ENCODE measurements at regions not wholly inside any gene's neighbourhood (a gene's known extent, or its start where the extent isn't known, plus 50 kb on each side); places are given as distances from the start of the nearest gene placed in this dataset.

DNA sequence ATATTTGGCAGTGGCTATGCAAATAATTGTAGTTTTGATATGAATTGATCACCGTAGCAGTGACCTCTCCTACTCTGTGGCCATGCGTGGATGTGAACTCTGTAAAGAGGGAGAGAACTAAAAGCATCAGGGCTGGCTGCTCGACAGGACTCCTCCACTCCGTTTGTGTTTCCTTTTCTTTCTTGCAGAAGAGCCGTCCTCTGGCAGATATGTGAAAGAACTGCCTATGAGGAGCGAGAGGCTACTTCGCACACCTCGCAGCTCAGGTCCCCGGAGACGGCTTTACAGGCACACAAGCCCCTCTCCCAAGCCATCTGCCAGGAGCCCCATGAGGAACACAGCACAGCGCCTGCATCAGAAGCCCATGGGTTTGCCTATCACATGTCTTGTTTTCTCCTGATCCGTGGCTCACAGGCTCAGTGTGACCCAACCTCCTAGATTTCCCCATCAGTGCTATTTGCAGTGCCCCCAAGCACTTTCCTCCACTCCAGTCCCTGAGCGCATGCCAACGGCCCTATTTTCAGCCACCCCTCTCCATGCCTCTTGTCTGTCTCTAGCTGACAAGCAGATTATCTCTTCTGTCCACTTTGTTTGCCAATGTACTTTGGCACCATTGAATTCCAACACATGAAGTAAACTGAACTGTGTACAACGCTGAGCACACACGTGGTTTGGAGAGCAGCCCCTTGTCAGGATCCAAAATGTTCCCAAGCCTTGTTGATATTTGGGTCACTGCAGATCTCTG is 164.3 kb upstream of the AKR1E2 start:
- no peak for DNase-seq

DNA sequence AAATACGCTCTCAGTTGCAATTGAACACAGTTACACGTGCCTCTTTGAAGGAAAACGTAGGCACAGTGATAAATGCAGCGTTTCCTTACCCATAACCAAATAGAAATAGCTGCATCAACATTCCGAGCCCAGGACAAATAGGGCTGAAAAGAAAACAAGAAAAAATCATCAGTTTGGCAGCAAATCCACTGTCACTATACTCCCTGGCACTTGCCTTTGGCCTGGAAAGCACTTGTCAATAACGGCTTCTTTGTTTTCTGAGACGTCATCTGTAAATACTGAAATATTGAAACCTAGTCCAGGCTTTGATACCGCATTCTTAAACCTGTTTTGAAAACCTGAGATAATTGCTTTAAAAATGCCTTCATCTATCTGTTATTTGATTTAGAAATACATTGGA is 167.2 kb upstream of the AKR1E2 start:
- no peak for DNase-seq

DNA sequence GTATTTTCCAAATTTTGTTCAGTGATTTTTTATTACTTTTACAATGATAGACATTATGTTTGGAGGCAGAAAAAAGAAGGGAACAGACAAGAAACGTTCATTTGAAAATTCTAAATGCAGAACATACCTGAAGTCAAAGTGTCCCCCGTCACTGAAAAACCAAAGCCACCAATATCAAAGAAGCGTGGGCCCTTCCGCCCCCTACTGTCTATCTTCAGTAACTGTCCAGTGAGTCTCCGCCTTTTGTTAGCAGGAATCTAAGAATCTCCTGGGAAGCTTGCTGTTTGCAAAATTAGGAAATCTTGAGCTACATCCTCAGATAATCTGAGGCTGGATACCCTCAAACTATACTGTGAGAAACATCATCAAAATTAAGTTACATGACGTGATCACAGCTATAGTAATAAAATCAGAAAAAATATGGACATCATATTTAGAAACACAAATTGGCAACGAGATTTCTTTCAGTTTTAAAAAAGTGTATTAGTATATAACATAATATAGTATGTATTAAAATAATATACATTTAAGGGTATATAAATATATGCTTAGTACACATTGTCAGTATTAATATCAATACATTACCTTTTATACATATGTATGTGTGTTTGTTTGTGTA is 169.3 kb upstream of the AKR1E2 start:
- peak; percentile 71 for DNase-seq

GRCh38 chr10:4655879-4656278 is 170.1 kb upstream of the AKR1E2 start:
- no peak for DNase-seq

- no peak for DNase-seq
Observed at GRCh38 chr10:4655406-4655805, 170.6 kb upstream of the AKR1E2 start.

DNA sequence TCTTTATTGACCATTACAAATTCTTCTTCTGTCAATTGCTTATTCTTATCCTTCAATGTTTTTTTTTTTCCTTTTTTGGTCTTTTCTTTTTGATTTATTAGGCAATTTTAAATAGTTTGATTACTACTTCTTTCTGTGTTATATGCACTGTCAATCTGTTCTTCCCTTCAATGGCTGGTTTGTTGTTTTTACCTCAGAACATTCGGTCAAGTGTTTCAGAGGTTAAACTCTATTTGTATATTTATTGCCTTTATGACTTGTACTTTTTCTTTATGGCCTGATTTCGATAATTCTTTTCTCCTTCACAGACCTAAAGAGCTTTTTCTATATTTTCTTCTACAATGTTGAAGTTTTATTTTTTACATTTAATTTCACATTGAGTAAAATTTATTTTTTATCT is 171.5 kb upstream of the AKR1E2 start:
- no peak for DNase-seq

- no peak for DNase-seq
Observed at GRCh38 chr10:4653160-4653559, 172.8 kb upstream of the AKR1E2 start.

- no peak for DNase-seq
Observed at GRCh38 chr10:4652111-4653010, 173.6 kb upstream of the AKR1E2 start.

- DNase-seq: no peak
Observed at GRCh38 chr10:4651404-4652037, 174.5 kb upstream of the AKR1E2 start.

DNA sequence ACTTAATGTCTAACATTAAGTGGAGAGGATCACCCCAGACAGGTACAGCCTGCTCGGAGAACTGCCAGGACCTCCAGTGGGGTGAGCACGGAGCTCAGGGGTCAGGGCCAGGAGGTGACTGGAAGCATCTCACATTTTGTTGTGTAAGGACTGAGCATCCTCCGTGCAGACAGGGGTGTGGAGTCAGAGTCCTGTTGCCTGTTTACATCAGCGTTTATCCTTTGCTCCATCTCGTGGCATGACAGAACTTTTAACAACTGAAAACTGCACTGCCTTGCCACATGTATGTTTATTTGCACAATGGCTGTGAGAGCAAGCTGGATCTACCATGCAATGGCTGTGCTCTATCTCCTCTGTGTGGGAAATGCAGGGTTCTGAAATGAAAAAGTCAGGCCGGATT is 175.4 kb upstream of the AKR1E2 start:
- DNase-seq: peak; percentile 58

DNA sequence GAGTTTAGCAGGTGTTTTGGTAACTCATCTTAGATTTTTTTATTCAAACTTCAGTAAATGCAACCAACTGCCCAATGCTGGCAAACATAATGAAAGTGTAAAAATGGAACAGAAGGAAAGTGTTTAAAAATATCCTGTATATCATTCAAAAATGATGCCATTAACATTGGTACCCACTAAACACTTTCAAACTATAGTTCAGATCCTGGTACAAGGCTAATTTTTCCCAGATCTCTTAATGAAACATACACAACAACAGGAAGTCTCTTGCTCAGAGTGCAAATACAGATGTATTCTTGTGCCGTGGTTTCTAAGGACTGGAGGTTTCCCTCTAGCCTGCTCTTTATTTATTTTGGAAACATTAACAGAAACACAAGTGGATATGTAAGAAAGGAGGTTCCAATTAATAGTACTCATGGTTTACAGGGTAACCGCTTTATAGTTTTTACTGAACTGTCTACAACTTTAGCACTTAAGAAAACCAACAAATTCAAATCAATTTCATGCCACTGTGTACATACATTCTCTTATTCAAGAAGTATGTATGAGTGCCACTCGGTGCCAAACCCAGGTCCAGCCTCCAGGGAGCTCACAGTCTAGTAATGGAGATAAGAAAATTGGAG is 176.0 kb upstream of the AKR1E2 start:
- DNase-seq: peak; percentile 34

GRCh38 chr10:4649471-4649870 is 176.5 kb upstream of the AKR1E2 start:
- no peak for DNase-seq

- no peak for DNase-seq
Observed at GRCh38 chr10:4648999-4649398, 177.0 kb upstream of the AKR1E2 start.

DNA sequence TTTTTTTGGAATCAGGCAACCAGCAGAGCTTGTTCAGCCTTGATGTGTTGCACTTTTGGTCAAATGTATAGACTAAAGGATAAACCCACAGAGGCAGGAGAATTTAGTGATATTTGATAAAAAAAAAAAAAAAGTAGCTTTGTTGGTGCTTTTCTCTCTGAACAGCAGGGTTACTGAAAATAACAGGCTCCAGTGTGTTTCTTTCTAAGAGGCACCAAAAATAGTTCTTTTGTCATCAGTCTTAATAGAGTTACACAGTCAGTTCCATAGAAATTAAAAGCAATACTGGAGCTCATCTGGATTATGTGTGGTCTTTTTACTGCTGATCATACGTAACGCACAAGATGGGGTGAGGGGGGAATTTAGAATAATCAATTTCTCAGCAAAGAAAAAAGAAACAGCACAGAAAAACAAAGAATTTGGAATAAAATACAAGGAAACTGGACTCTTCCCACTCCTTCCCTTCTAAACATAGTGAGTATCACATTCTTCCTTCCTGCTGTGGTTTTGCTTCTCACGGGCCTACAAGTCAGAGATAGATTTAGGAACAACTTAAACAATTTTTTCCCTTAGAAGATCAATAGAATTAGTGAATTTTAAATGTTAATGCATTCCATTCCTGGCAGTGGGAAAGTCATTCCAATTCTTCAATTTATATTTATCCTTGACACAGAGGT is 178.8 kb upstream of the AKR1E2 start:
- DNase-seq: no peak

GRCh38 chr10:4646547-4646946 is 179.5 kb upstream of the AKR1E2 start:
- DNase-seq: peak; percentile 37

- no peak for DNase-seq
Observed at GRCh38 chr10:4645836-4646235, 180.2 kb upstream of the AKR1E2 start.

DNA sequence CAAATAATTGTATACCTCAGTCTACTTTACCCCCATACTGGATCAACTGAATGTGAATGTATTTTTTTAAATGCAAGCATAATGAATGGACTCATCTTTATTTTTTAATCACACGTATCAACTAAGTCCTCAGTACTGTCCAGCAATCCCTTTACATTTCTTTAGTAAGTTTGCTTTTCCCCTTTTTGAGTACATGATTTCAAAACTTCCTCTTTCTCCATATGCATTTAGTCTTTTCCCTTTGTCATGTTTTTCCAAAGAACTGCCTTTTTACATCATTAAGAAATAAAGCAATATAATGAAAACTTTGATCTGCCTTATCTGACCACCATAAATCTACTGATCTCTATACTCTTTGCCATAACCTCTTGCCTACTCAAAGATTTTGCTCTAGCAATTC is 182.5 kb upstream of the AKR1E2 start:
- DNase-seq: no peak

GRCh38 chr10:4639960-4640359 is 186.0 kb upstream of the AKR1E2 start:
- DNase-seq: no peak

DNA sequence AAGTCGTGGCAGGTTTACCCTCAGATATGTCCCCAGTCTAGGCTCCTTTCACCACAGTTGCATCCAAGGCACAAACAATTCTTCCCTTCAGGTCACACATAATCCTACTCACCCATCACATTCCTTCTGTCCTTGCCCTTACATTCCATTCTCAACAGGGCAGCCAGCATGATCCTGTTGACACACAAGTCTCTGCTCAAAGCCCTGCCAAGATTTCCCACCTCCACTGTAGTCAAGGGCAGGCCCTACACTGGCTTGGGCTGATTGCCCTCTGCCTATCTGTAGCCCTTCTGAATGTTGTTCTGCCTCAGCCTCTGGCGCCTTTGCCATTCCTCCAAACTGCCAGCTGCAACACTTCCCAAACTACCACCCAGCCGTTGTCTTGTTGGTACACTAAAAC is 187.9 kb upstream of the AKR1E2 start:
- DNase-seq: no peak

- DNase-seq: no peak
Observed at GRCh38 chr10:4637657-4638056, 188.3 kb upstream of the AKR1E2 start.

DNA sequence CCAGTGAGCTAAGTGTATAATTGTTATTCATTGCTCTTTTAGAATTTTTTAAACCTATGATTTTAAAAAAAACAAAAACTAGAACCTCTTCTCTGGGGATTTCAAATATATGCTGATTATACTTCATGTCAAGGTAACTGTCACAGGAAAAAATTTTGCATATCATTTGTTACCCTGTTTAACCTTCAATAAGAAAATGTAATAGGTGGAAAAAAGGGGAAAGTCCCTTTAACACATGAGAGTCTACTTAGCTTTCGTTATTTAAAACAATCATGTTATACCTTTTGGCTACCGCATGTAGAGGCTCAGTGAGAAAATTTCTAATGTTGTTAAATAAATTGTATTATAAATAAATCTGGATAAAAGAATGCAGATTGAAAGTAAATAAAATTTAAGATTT is 190.1 kb upstream of the AKR1E2 start:
- DNase-seq: no peak

DNA sequence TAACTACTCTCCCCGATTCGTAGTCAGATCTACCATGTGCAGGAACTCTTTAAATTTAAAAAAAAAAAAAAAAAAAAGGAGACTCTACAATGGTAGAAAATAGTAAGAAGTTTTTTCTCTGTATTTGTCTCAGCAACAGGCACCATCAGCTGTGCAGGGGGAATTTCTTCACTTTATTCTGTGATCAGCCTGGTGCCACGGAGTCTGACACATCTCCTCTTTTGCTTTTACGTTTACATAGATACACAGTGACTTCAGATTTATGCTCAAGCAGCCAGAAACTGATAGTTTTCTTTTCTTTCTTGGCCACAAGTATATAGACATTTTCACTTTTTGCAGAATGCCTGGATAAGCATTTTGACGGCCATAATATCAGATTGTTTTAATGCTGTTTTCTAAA is 190.6 kb upstream of the AKR1E2 start:
- DNase-seq: peak; percentile 7

All from fibroblast of skin of right quadriceps (primary cell).